ENCODE measurements at regions not wholly inside any gene's neighbourhood (a gene's known extent, or its start where the extent isn't known, plus 50 kb on each side); places are given as distances from the start of the nearest gene placed in this dataset.

- Histone ChIP-seq H3K36me3 (no peaks in the 10 kb centered on the region), H3K4me1 (no peaks in the 10 kb centered on the region), H3K27me3 (no peaks in the 10 kb centered on the region), H3K9me3 (peaks cover 0 to 3% (median 0%) of the 10 kb centered on the region in 4 donors), H3K27ac (no peak overlapping the region), H3K4me3 (no peak overlapping the region)
- no peak for TF ChIP-seq POLR2A (IDR thresholded peaks at IDR 0.05)
- no peak for TF ChIP-seq CTCF (IDR thresholded peaks at IDR 0.05)
- WGBS (ENCODE audit: insufficient coverage, low coverage, low lambda C conversion rate, missing lambda C conversion rate): 87% methylated on average over 2 of the region's 2 CpGs
- ATAC-seq: no peak
- DNase-seq: no peak
- intact Hi-C loops (cut with DNase I): no loop called here
These were observed 193.4 kb downstream of the OMA1 start for GRCh38 chr1:58353168-58353567.

DNA sequence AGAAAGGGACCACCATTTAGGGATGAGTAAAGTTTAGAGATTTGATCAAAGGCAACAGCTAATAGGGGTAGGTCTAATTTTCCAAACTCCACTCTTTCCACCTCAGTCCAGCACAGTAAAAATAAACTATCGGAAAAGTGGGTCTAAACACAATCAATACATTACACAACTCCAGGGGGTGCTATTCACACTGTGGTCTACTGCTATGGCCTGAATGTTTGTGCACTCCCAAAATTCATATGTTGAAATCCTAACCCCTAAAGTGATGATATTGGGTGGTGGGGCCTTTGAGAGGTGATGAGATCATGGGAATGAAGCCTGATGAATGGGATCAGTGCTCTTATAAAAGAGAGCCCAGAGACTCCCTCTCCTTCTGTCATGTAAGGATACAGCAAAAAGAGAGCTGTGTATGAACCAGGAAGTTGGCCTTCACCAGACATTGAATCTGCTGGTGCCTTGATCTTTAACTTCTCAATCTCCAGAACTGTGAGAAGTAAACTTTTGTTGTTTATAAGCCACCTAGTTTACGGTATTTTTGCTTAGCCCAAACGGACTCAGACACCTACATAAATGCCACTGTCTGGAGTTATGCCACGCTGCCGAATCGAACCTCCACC lies 193.9 kb downstream of the OMA1 start:
- TF ChIP-seq CTCF (IDR thresholded peaks at IDR 0.05) (no peak), POLR2A (IDR thresholded peaks at IDR 0.05) (no peak)
- Histone ChIP-seq H3K27ac (no peak overlapping the region), H3K4me3 (no peak overlapping the region), H3K9me3 (peaks cover 0 to 3% (median 0%) of the 10 kb centered on the region in 4 donors), H3K27me3 (no peaks in the 10 kb centered on the region), H3K36me3 (no peaks in the 10 kb centered on the region), H3K4me1 (no peaks in the 10 kb centered on the region)
- ATAC-seq: no peak
- intact Hi-C loops (cut with DNase I): no loop called here
- no peak for DNase-seq
- WGBS (ENCODE audit: insufficient coverage, low coverage, low lambda C conversion rate, missing lambda C conversion rate): 91% methylated on average over 6 of the region's 6 CpGs

DNA sequence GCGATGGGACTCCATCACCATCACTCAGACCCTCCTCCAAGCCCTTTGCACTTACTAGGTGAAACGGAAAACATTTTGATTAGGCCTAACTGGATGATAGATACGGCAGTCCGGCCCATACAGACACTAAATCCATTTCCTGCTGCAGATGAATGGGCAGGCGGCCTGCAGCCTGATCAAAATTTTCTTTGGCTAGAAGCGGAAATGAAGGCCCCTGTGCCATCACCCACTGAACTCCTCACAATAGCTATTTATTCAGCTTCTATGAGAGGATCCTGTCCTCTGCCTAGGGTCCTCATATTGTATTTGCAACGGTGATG lies 200.5 kb downstream of the OMA1 start:
- H3K27ac ChIP-seq: no peak overlapping the region
- H3K4me3 ChIP-seq: no peak overlapping the region
- peaks cover 0 to 3% (median 0%) of the 10 kb centered on the region in 4 donors for H3K9me3 ChIP-seq
- 69% methylated on average over 7 of the region's 7 CpGs for WGBS (ENCODE audit: insufficient coverage, low coverage, low lambda C conversion rate, missing lambda C conversion rate)
- H3K36me3 ChIP-seq: no peaks in the 10 kb centered on the region
- ATAC-seq (no peak), DNase-seq (no peak)
- TF ChIP-seq CTCF (IDR thresholded peaks at IDR 0.05) (no peak), POLR2A (IDR thresholded peaks at IDR 0.05) (no peak)
- H3K27me3 ChIP-seq: no peaks in the 10 kb centered on the region
- intact Hi-C loops (cut with DNase I): no loop called here
- H3K4me1 ChIP-seq: peaks cover 0 to 6% (median 2%) of the 10 kb centered on the region in 4 donors

- H3K4me1 ChIP-seq: peaks cover 0 to 6% (median 2%) of the 10 kb centered on the region in 4 donors
- H3K4me3 ChIP-seq: no peak overlapping the region
- 45% methylated on average over 5 of the region's 5 CpGs for WGBS (ENCODE audit: insufficient coverage, low coverage, low lambda C conversion rate, missing lambda C conversion rate)
- no peak for DNase-seq
- TF ChIP-seq CTCF (IDR thresholded peaks at IDR 0.05): no peak
- TF ChIP-seq POLR2A (IDR thresholded peaks at IDR 0.05): no peak
- H3K27me3 ChIP-seq: no peaks in the 10 kb centered on the region
- no peak overlapping the region for H3K27ac ChIP-seq
- peak; percentile 55 to 61 (median 58) for ATAC-seq
- intact Hi-C loops (cut with DNase I): no loop called here
- no peaks in the 10 kb centered on the region for H3K36me3 ChIP-seq
- H3K9me3 ChIP-seq: no peaks in the 10 kb centered on the region
These were observed 201.1 kb downstream of the OMA1 start for GRCh38 chr1:58345215-58346035.
